LNCaP clone FGC (cell line): ENCODE measurements at regions not wholly inside any gene's neighbourhood (a gene's known extent, or its start where the extent isn't known, plus 50 kb on each side); places are given as distances from the start of the nearest gene placed in this dataset.
"Not testable (repeated sequence)": the region's sequence is repeated elsewhere in the genome, so short reads cannot be mapped to it uniquely, and the experiment has no call there.

ENCODE experiments used
- DNase-seq: peaks from one replicate; pipeline ENCODE4 v3.0.0-alpha.2; 2011; ENCODE audit warnings: low read depth
- H3K4me3 ChIP-seq: 2 replicates; pipeline ENCODE4 v1.5.1; 2011; ENCODE audit warnings: mild to moderate bottlenecking, low read depth, low read length, control low read depth
- TF ChIP-seq, protein P1 (sequence below): IDR thresholded peaks from 2 replicates; pipeline ENCODE4 v1.5.1; 2012; ENCODE audit warnings: mild to moderate bottlenecking; ENCODE audit not compliant: control insufficient read depth, insufficient read depth; ENCODE audit errors: extremely low read depth

DNA sequence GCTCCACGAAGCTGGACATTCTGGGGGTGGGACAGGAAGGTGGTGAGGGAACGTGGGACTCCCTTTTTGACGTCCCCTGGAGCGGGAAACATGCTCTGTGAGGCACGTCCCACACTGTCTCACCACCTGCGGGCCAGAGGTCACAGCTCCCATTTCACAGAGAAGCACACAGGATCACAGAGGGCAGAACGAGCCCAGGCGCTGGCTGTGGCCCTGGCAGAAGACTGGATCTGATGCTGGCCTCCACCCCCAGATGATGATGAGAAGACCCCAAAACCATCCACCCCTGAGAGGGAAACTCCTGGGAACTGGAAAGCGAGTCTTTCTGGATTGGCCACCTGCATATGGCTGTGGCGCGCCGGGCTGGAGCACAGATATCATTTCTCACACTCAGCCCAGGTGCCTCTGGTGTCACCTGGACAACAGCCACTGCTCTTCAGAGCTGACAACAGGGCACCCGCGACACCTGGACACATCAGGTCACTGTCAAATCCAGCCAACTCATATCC lies 216.2 kb downstream of the TUBA3C start:
- DNase-seq: no peak
- TF ChIP-seq, protein P1, sequence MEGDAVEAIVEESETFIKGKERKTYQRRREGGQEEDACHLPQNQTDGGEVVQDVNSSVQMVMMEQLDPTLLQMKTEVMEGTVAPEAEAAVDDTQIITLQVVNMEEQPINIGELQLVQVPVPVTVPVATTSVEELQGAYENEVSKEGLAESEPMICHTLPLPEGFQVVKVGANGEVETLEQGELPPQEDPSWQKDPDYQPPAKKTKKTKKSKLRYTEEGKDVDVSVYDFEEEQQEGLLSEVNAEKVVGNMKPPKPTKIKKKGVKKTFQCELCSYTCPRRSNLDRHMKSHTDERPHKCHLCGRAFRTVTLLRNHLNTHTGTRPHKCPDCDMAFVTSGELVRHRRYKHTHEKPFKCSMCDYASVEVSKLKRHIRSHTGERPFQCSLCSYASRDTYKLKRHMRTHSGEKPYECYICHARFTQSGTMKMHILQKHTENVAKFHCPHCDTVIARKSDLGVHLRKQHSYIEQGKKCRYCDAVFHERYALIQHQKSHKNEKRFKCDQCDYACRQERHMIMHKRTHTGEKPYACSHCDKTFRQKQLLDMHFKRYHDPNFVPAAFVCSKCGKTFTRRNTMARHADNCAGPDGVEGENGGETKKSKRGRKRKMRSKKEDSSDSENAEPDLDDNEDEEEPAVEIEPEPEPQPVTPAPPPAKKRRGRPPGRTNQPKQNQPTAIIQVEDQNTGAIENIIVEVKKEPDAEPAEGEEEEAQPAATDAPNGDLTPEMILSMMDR: no peak
- H3K4me3 ChIP-seq: no peak overlapping the region

DNA sequence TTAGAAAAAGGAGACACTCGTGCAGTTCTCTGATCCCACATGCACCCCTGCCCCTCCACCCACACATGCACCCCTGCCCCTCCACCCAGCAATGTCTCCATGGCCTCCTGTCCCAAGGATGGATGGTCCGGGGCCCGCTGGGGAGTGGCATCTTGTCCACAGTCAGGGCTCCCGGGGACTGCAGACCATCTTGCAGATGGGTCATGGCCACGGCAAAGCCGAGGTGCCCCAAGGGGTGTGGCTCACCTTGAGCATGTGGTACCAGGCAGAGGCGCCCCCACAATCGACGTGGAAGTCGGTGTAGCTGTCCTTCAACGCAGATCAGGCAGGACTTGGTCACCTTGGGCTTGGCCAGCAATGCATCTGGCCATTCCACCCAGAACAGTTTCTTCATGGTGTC lies 216.7 kb downstream of the TUBA3C start:
- TF ChIP-seq, protein P1: no peak
- H3K4me3 ChIP-seq: no peak overlapping the region
- DNase-seq: no peak

DNA sequence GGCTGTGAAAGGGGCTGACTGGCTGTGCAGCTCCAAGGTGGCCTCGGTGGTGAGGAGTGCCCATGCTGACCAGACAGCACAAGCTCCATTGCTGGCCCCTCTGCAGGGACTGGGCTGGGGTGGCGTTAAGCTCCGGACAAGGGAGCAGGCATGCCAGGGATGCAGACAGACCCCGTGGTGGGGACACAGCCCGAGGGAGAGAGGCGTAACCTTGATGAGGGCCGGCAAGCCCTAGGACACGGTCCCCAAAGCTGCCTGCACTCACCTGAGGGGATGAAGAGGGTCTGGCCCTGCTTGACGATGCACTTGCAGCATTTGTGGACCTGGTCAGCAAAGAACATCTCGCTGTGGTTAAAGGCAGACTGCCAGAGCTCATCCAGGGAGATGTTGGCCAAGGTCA lies 217.9 kb downstream of the TUBA3C start:
- not testable (repeated sequence) for H3K4me3 ChIP-seq, DNase-seq

DNA sequence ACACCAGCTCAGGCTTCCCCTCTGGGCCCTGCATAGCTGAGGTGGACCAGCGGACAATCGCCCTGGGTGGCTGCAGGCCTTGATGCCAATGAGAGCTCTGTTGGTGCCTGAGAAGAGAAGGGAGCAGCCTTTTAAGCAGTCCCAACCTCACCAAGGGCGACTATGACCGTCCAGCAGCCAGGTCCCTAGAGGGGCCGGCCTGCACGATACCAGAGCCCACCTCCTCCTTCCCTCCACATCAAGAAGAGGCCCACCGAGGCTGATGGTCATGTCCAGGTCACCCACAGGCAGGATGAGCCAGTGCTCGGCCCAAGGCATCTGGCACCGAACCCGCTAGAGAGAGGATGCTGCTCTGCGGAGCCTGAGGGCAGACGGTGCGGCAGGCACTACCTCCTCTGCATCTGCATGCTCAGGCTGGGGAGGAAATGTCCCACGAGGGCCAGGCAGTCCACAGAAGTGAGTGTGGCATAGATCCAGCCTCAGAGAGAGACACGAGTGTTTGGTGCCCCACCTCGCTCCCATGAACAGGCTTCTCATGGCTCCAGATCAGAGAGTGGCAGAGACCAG lies 219.4 kb downstream of the TUBA3C start:
- DNase-seq: no peak
- H3K4me3 ChIP-seq: no peak overlapping the region
- TF ChIP-seq, protein P1: no peak

DNA sequence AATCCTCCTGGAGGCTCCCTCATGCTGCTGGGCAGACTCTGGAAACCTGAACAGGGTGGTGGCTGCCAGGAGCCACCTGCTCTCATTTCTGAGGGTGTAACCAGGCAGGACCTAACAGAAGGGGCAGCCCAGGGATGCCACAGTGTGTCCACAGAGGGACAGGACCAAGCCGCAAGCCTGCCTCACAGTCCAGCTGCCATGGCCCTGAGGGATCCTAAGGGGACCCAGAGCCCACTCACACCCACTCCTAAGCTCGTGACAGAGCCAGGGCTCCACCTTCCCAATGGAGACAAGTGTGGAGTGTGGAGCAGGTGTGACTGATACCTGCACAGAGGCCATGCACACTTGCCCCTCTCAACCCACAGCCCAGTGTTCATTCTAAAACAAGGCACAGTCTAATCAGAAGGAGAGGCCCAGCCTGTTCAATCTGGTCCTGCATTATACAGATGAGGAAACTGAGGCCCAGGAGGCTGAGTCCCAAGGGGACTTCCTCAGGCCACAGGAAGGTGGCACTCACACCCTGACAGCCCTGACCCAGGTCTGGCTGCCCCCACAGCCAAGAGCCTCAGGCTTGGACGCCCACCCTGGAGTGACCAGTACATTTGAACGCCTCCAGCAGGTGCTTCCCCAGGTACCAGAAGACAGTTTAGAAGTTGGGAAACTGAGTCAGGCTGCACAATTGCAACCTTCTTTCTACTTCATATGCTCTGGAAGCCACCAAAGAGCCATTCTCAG lies 220.1 kb downstream of the TUBA3C start:
- TF ChIP-seq, protein P1: no peak
- no peak for DNase-seq
- H3K4me3 ChIP-seq: no peak overlapping the region

DNA sequence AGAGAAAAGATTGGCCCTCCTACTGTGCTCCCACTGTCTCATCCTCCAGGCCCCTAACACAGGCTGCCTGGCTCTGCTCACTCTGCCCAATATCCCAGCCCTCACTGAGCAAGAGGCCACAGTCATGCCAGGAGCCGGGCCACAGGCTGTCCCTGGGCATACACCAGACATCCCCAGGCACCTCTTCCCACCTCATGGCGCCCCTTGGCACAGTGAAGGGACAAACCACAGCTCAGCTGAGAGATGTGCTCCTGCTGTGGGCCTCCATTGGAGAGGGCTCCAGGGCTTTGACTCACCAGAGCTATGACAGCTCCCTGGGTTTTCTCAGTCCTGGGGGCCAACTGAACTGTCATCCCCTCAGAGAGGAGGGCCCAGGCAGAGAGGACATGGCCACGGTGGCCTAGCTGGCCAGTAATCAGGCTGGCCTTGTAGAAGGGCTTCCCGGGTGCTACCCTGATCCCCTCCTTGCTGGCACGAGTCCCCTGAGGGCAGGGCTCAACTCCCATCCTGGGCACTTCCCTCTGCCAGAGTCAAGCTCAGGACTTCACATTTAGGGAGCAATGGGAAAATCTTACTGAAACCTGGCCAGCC lies 220.9 kb downstream of the TUBA3C start:
- DNase-seq: no peak
- no peak overlapping the region for H3K4me3 ChIP-seq
- TF ChIP-seq, protein P1: no peak

DNA sequence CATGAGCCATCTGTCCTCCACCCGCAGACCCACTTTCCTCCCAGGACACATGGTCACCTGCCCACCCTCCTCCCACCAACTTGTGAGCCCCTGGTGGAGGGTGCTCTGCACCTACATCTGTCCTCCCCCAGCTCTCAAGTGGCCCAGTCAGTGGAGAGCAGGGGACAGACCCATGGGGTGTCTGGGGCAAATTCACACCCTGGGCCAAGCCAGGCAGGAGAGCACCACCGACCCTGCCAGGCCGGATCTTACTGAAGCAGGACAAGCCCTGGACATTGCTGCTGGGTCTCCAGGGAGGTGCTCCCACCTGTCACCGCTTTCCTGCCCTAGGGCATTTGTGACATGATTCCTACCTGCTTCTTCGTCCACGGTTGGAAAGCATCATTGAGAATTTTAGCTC lies 221.6 kb downstream of the TUBA3C start:
- H3K4me3 ChIP-seq: no peak overlapping the region
- DNase-seq: no peak
- TF ChIP-seq, protein P1: no peak
